HEK293T (cell line): ENCODE measurements at regions not wholly inside any gene's neighbourhood (a gene's known extent, or its start where the extent isn't known, plus 50 kb on each side); places are given as distances from the start of the nearest gene placed in this dataset.

Experiments
- ARNT ChIP-seq: fragments of 450-650 bp; IDR thresholded peaks from 2 replicates; pipeline ENCODE4 v1.6.1; 2017; ENCODE audit warnings: mild to moderate bottlenecking
- BHLHE40 ChIP-seq: fragments of 450-650 bp; IDR thresholded peaks from 2 replicates; pipeline ENCODE4 v1.6.1; 2016; ENCODE audit warnings: mild to moderate bottlenecking, moderate library complexity, borderline replicate concordance
- ELF4 ChIP-seq: fragments of 450-650 bp; IDR thresholded peaks from 2 replicates; pipeline ENCODE4 v1.6.1; 2017; ENCODE audit warnings: antibody characterized with exemption
- FOXA1 ChIP-seq: fragments of 450-650 bp; IDR thresholded peaks from 2 replicates; pipeline ENCODE4 v1.6.1; 2016; ENCODE audit warnings: mild to moderate bottlenecking
- FOXK2 ChIP-seq: fragments of 450-650 bp; IDR thresholded peaks from 2 replicates; pipeline ENCODE4 v1.6.1; 2016; ENCODE audit warnings: mild to moderate bottlenecking
- FOXM1 ChIP-seq: fragments of 450-650 bp; IDR thresholded peaks from 2 replicates; pipeline ENCODE4 v1.6.1; 2017; ENCODE audit warnings: mild to moderate bottlenecking, borderline replicate concordance
- L3MBTL2 ChIP-seq: fragments of 450-650 bp; conservative IDR thresholded peaks from 2 replicates; pipeline ENCODE4 v1.6.1; 2016; ENCODE audit warnings: mild to moderate bottlenecking
- LEF1 ChIP-seq: fragments of 450-650 bp; IDR thresholded peaks from 2 replicates; pipeline ENCODE4 v1.6.1; 2017; ENCODE audit warnings: mild to moderate bottlenecking, borderline replicate concordance
- SP1 ChIP-seq: fragments of 450-650 bp; IDR thresholded peaks from 2 replicates; pipeline ENCODE4 v1.6.1; 2017
- SUZ12 ChIP-seq: fragments of 450-650 bp; IDR thresholded peaks from 2 replicates; pipeline ENCODE4 v1.6.1; 2016; ENCODE audit warnings: mild to moderate bottlenecking
- ZNF384 ChIP-seq: fragments of 450-650 bp; IDR thresholded peaks from 2 replicates; pipeline ENCODE4 v1.6.1; 2016

- no peak for TF ChIP-seq FOXK2
- TF ChIP-seq ELF4, result no peak
- no peak for TF ChIP-seq SUZ12
- TF ChIP-seq L3MBTL2, result no peak
- no peak for TF ChIP-seq ZNF384
- TF ChIP-seq BHLHE40, result no peak
- TF ChIP-seq FOXM1, result no peak
- TF ChIP-seq ARNT, result no peak
- TF ChIP-seq FOXA1, result no peak
- no peak for TF ChIP-seq SP1
- TF ChIP-seq LEF1, result no peak
Measured at GRCh38 chr22:34114406-34114805, 194.1 kb upstream of the LARGE1 start.
